GM12891 (cell line): ENCODE measurements at regions not wholly inside any gene's neighbourhood (a gene's known extent, or its start where the extent isn't known, plus 50 kb on each side); places are given as distances from the start of the nearest gene placed in this dataset.

Source experiments
- PAX5 ChIP-seq: IDR thresholded peaks from 2 replicates; pipeline ENCODE4 v1.6.1; 2011; ENCODE audit warnings: low read length, moderate library complexity, mild to moderate bottlenecking; ENCODE audit not compliant: insufficient read depth, severe bottlenecking
- POLR2A ChIP-seq: IDR thresholded peaks from 2 replicates; pipeline ENCODE4 v1.6.1; 2011; ENCODE audit warnings: low read depth, low read length, control low read depth
- POLR2AphosphoS5 ChIP-seq: IDR thresholded peaks from 2 replicates; pipeline ENCODE4 v1.6.1; 2011; ENCODE audit warnings: low read depth, low read length, control low read depth
- SPI1 ChIP-seq: IDR thresholded peaks from 2 replicates; pipeline ENCODE4 v1.6.1; 2011; ENCODE audit warnings: low read depth, low read length, control low read depth
- TAF1 ChIP-seq: IDR thresholded peaks from 2 replicates; pipeline ENCODE4 v1.6.1; 2011; ENCODE audit warnings: low read depth, low read length, control low read depth

DNA sequence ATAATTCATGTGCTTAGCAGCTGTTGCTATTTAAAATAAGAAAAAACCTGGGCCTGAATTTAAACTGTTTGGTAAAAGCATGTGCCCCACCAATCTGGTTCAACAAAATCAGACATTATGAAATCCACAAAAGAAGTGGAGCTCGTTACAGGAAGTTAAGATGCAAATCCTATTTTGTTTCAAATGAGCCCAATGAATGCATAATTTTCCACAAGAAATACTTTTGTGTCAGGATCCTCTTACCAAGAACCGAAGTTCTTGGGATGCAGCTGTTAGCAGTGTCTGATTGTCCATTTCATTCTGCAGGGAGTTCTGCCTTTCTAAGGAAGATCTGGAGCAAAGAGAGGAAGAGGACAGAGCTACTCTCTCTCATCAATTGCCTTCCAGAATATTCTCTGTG is 105.7 kb upstream of the RBBP6 start:
- TF ChIP-seq POLR2AphosphoS5 (no peak), POLR2A (no peak), TAF1 (no peak), SPI1 (no peak), PAX5 (no peak)
